Esophagus squamous epithelium (tissue), 4 donors: ENCODE measurements at regions not wholly inside any gene's neighbourhood (a gene's known extent, or its start where the extent isn't known, plus 50 kb on each side); places are given as distances from the start of the nearest gene placed in this dataset.

Experiments used
- CTCF ChIP-seq, 6 experiments: fragments of 450-650 bp in 4 of 6; fragments of 200-600 bp in 2 of 6; sonication (generic) in 2 of 6; IDR thresholded peaks; one replicate each; pipeline ENCODE4 v1.5.1; 2016 to 2019; ENCODE audit warnings: antibody characterized with exemption in 6 of 6, mild to moderate bottlenecking in 4 of 6, moderate library complexity in 4 of 6
- POLR2A ChIP-seq, 4 donors: fragments of 450-650 bp; IDR thresholded peaks; one replicate each; pipeline ENCODE4 v1.6.1; 2017; ENCODE audit warnings: antibody characterized with exemption in 4 of 4, mild to moderate bottlenecking in 4 of 4, moderate library complexity in 3 of 4

GRCh38 chr7:126215785-126216184 lies 1037.0 kb downstream of the GRM8 start:
- TF ChIP-seq CTCF (IDR thresholded peaks at IDR 0.05) (no peak), POLR2A (IDR thresholded peaks at IDR 0.05) (no peak)
